Neuron (in vitro differentiated cells): ENCODE measurements at regions not wholly inside any gene's neighbourhood (a gene's known extent, or its start where the extent isn't known, plus 50 kb on each side); places are given as distances from the start of the nearest gene placed in this dataset.

Source experiments
- H2AFZ ChIP-seq: one replicate; pipeline ENCODE4 v1.6.1; 2013; ENCODE audit warnings: low read depth, mild to moderate bottlenecking, inconsistent platforms, low read length, moderate library complexity
- H3K27me3 ChIP-seq: one replicate; pipeline ENCODE4 v1.6.1; 2013; ENCODE audit warnings: low read length; ENCODE audit not compliant: insufficient read depth
- H3K36me3 ChIP-seq: one replicate; pipeline ENCODE4 v1.6.1; 2013; ENCODE audit warnings: low read length; ENCODE audit not compliant: insufficient read depth
- H3K4me1 ChIP-seq: one replicate; pipeline ENCODE4 v1.6.1; 2013; ENCODE audit warnings: low read length; ENCODE audit not compliant: insufficient read depth
- H3K4me3 ChIP-seq: 2 replicates; pipeline ENCODE4 v1.5.1; 2013; ENCODE audit warnings: mild to moderate bottlenecking, low read length, moderate library complexity
- H3K9me3 ChIP-seq: one replicate; pipeline ENCODE4 v1.6.1; 2013; ENCODE audit warnings: low read length

DNA sequence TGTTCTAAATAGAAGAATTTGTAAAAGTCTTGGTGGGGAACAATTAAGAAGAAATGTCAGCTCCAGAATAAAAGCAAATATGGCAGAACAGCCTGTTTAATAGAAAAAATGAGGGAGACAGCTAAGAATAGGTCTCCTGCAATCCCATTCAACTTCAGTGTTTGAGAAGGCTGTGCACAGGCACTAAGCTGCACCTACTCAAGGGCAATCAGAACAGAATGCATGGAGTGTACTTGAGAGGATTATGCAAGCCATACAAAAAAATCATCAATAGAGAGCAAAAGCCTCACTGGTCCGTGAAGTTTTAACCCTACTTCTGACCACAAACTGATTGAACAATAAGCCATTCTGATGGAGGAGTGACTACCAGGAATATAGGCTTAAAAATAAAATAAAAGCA is 690.7 kb upstream of the PCDH15 start:
- Histone ChIP-seq H3K9me3 (no peaks in the 10 kb centered on the region), H2AFZ (no peak overlapping the region), H3K4me3 (no peak overlapping the region), H3K27me3 (no peaks in the 10 kb centered on the region), H3K36me3 (no peaks in the 10 kb centered on the region), H3K4me1 (no peaks in the 10 kb centered on the region)

DNA sequence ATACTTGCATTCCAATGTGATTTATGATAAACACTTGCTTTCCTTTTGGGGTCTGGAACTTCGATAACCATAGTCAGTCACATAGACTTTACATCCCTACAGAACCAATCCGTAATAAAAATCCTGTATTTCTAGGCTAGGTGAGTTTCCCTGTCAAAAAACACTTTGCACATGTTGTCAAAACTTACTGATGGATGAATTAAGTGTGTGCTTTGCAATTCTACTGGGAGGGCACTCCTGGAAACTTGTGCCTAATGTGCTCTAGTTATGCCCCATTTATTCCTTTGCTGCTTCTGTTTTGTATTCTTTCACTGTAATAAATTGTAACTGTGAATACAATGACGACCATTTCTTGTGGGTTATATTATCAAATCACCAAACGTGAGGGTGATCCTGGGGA is 684.8 kb upstream of the PCDH15 start:
- H3K4me1 ChIP-seq = peaks cover 5% of the 10 kb centered on the region
- H3K9me3 ChIP-seq = no peaks in the 10 kb centered on the region
- H2AFZ ChIP-seq = no peak overlapping the region
- no peaks in the 10 kb centered on the region for H3K36me3 ChIP-seq
- no peak overlapping the region for H3K4me3 ChIP-seq
- H3K27me3 ChIP-seq = no peaks in the 10 kb centered on the region

DNA sequence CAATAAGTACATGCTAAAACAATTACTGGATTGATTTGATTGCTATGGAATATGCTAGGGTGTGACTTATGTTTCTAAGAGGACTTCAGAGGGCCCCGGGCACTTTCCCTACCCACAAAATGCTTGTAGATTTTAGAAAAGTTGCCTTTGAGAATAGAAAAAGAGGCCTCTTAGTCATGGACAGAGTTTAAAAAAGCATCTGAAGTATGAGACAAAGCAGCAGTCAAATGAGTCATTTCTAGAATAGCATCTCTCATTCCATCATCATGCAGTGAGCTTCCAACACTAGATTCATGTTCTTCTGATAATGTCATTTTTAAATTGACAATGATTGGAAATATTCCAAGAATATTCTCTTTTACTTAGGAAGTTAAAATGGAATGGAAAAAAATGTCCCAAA is 675.1 kb upstream of the PCDH15 start:
- no peaks in the 10 kb centered on the region for H3K36me3 ChIP-seq
- no peak overlapping the region for H2AFZ ChIP-seq
- no peaks in the 10 kb centered on the region for H3K4me1 ChIP-seq
- H3K27me3 ChIP-seq = no peaks in the 10 kb centered on the region
- H3K9me3 ChIP-seq = no peaks in the 10 kb centered on the region
- no peak overlapping the region for H3K4me3 ChIP-seq

DNA sequence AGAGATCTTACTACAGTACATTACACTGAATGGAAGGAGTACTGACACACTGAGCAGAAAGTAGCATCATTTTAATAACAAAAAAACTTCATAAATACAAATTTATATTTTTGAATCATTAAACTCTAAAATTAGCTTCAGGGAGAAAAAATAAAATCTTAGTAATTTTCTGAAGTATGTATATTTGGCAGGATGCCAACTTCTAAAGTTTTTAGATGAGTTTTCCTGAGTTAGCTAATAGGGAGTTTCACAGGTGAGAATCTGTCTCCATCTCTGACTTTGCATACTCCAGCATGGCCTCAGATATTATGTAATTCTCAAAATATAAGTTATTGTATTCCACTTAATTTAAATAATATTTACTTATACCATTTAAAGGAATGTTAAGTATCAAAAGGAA is 673.2 kb upstream of the PCDH15 start:
- Histone ChIP-seq H3K27me3 (no peaks in the 10 kb centered on the region), H3K36me3 (no peaks in the 10 kb centered on the region), H2AFZ (no peak overlapping the region), H3K4me3 (no peak overlapping the region), H3K4me1 (no peaks in the 10 kb centered on the region), H3K9me3 (no peaks in the 10 kb centered on the region)

DNA sequence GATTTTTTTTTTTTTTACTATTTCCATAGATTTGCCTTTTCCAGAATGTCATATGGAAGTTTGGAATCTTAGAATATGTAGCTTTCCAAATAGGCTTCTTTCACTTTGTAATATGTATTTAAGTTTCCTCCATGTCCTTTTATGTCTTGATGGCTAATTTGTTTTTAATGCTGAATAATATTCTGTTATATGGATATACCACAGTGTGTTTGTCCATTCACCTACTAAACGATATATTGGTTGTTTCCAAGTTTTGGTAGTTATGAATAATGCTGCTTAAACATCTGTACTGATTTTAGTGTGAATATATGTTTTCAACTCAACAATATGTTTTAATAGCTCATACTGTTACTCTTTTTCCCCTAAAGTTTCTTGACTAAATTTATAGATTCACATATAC is 669.8 kb upstream of the PCDH15 start:
- H3K36me3 ChIP-seq = no peaks in the 10 kb centered on the region
- no peaks in the 10 kb centered on the region for H3K4me1 ChIP-seq
- H2AFZ ChIP-seq = no peak overlapping the region
- H3K4me3 ChIP-seq = no peak overlapping the region
- H3K27me3 ChIP-seq = no peaks in the 10 kb centered on the region
- H3K9me3 ChIP-seq = no peaks in the 10 kb centered on the region

DNA sequence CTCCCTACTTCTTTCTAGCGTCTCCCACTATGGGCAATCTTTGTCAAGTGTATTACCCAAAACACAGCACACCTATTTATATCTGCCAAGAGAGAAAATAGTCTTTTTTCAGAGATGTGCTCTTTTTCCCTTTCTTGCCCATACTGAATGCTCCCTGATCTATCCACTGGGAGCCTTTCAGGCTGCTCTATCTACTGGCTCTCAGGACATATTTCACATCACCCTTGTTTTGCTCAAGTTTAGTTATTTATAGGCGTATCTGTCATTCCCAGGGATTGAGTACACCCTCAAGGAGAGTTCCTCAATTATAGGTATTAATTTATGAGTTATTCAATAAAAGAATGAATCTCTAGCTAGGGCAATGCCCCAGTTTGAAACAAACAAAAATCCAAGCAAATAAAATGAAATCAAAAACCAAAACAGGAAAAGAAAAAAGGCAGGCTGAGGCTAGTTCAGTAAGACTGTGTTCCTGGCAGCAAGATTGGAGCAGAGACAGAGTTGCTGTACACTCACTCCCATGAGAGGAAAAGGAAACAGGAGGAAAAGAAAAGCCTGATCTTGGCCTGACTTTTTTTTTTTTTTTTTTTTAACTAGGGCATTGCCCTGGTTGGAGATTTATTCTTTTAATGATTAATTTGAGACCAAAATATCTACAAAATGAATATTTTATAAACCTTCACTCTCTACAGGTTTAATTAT is 665.9 kb upstream of the PCDH15 start:
- no peak overlapping the region for H3K4me3 ChIP-seq
- no peak overlapping the region for H2AFZ ChIP-seq
- no peaks in the 10 kb centered on the region for H3K36me3 ChIP-seq
- H3K27me3 ChIP-seq = no peaks in the 10 kb centered on the region
- no peaks in the 10 kb centered on the region for H3K9me3 ChIP-seq
- H3K4me1 ChIP-seq = no peaks in the 10 kb centered on the region

DNA sequence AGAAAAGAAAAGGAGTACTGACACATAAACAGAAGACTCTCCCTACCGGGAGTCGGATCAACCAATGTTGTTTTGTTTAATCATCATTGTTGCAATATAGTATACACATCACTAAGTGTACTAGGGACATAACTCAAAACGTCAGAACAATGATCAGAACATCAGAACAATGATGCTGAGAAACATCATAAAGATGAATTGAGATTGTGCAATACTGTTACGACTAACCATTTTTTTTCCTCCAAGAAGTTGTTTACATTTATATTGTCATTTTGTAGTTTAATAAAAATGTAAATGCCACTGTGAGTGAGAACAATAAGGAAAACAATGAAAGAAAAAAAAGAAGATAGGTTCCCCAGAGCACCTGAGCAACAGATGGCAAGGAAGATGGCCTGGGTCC is 663.1 kb upstream of the PCDH15 start:
- no peaks in the 10 kb centered on the region for H3K9me3 ChIP-seq
- no peaks in the 10 kb centered on the region for H3K4me1 ChIP-seq
- no peak overlapping the region for H3K4me3 ChIP-seq
- no peak overlapping the region for H2AFZ ChIP-seq
- H3K36me3 ChIP-seq = no peaks in the 10 kb centered on the region
- H3K27me3 ChIP-seq = no peaks in the 10 kb centered on the region

DNA sequence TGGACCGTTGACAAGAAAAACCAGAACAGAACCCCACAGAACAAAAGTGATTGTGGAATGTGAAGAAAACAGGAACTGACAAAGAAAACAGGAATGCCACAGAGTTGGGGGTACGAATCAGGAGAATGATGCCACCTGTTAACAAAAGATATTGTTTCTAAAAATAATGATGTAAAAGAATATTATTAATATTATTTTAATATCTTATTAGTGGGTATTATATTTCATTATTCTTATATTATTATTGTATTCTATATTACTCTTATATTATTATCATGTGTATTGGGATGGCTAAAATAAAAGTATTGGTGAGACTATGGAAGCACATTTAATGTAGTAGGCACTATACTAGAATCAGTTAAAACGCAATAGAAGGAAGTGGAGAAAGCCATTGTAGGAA is 659.0 kb upstream of the PCDH15 start:
- Histone ChIP-seq H3K36me3 (no peaks in the 10 kb centered on the region), H3K27me3 (no peaks in the 10 kb centered on the region), H3K9me3 (no peaks in the 10 kb centered on the region), H3K4me1 (no peaks in the 10 kb centered on the region), H3K4me3 (no peak overlapping the region), H2AFZ (no peak overlapping the region)

DNA sequence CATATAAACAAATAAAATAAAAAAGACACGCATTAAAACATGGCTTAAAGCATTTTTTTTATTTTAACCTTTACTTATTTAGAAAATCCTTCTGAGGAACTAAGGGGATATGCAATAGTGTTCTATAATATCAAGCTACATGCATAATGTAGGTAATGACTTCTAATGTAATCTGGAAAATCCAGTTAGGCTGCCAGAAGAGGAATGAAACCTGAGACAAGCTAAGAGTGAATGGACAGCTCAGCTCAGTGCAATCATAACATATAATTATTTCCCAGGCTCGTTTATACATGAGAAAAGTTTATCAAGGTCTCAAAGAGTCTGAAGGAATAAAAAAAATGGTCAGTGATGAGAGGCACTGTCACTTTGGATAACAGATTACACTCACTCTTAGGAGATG is 649.0 kb upstream of the PCDH15 start:
- Histone ChIP-seq H3K9me3 (no peaks in the 10 kb centered on the region), H3K4me3 (no peak overlapping the region), H3K4me1 (no peaks in the 10 kb centered on the region), H3K27me3 (no peaks in the 10 kb centered on the region), H2AFZ (no peak overlapping the region), H3K36me3 (no peaks in the 10 kb centered on the region)

DNA sequence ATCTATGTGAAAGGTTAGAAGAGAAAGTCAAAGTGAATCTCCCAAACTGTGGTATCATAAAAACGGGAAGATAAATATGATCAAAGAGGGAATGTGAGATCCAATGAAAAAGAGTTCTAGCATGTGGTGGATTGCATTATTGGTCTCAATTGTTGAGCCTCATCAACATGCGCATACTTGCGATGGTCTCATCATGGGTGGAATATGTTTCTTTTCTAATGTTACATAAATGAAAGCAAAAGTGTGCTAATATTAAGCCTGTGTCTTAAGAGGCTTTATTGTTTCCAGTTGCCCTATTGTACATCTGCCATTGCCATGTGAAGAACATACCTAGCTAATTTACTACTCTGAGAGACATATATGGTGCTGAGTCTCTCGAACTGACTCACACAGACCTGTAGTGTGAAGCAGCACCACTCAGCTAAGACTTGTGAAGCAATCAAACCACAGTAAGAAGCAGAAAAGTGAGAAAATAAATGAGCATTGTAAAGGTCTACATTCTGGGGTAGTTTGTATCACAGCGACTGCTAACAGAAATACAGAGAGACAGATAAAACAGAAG is 645.5 kb upstream of the PCDH15 start:
- no peak overlapping the region for H2AFZ ChIP-seq
- H3K36me3 ChIP-seq = no peaks in the 10 kb centered on the region
- no peaks in the 10 kb centered on the region for H3K27me3 ChIP-seq
- H3K4me3 ChIP-seq = no peak overlapping the region
- H3K4me1 ChIP-seq = no peaks in the 10 kb centered on the region
- H3K9me3 ChIP-seq = no peaks in the 10 kb centered on the region

DNA sequence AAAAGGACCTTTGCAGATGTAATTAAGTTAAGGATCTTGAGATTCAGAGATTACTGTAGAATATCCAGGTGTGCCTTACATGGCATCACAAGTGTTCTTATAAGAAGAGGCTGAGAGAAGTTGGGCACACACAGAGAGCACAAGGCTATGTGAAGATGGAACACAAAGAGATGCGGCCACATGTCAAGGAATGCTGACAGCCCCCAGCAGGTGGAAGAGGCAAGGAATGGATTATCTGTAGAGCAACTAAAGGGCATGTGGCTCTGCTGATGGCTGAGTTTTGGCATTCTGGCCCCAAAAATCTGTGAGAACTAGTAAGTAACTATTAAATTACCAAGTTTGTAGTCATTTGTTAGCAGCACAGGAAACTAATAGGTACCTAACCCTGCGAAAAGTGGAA is 640.7 kb upstream of the PCDH15 start:
- Histone ChIP-seq H3K36me3 (no peaks in the 10 kb centered on the region), H3K27me3 (no peaks in the 10 kb centered on the region), H3K4me3 (no peak overlapping the region), H2AFZ (no peak overlapping the region), H3K9me3 (no peaks in the 10 kb centered on the region), H3K4me1 (no peaks in the 10 kb centered on the region)

DNA sequence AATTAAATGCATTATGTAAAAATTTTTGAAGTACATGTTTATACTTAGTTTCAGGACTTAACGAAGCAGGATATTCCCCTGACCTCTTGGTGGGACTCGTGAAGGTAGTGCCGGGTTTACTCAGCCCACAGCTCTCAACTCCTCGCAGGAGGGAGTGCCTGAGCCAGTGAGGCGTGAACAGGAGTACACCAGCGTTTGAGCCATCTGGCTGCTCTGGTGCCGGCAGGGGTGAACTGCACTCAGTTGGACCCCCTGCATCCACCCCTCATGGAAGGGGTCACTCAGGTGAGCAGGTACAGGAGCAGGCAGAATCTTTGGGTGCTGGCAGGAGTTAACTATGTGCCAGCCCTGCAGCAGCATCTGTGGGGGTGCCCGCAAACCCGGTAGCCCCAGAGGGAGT is 625.1 kb upstream of the PCDH15 start:
- no peaks in the 10 kb centered on the region for H3K9me3 ChIP-seq
- H3K4me3 ChIP-seq = no peak overlapping the region
- no peaks in the 10 kb centered on the region for H3K4me1 ChIP-seq
- no peaks in the 10 kb centered on the region for H3K27me3 ChIP-seq
- H3K36me3 ChIP-seq = no peaks in the 10 kb centered on the region
- H2AFZ ChIP-seq = no peak overlapping the region

DNA sequence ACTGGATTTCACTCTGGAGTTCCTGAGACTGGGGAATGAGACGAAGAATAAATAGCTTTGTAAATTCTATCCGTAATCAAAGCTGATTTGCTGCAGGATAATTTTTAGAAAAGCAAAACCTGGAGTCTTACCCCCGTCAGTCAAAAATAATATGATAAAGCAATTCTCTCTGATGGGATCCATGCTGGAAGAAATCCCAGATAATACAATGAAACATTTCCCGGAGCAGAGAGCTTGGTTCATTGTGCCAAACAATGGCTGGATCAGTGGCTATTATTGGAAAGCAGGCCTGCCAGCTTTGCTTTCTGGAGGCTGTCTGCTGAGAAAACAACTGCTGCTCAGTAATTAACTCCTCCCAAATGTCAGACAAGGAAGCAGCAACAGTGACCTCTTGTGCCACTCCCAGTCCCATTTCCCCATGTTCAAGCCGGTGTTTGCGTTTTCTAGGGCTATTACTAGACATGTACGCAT is 609.4 kb upstream of the PCDH15 start:
- peak overlapping the region; percentile 89 for H2AFZ ChIP-seq
- H3K4me3 ChIP-seq = peak overlapping the region; percentile 17
- no peaks in the 10 kb centered on the region for H3K27me3 ChIP-seq
- peaks cover 20% of the 10 kb centered on the region for H3K4me1 ChIP-seq
- no peaks in the 10 kb centered on the region for H3K36me3 ChIP-seq
- no peaks in the 10 kb centered on the region for H3K9me3 ChIP-seq

DNA sequence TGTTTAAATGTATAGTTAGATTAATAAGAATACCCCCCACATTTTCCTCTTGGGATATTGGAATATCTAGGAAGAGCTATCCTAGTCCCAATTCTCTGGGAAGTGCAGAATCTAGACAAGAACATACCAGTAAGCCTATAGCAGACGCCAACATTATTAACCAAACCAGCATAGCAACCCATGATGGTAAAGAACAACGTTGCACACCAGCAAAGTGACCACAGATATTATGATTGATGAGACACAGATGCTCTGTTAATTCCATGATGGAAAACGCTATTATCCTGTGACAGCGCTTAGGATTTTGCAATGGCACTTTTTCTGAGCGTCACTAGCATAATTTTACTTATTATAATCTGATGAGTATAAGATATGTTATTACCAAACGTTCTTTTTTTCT is 603.1 kb upstream of the PCDH15 start:
- no peaks in the 10 kb centered on the region for H3K9me3 ChIP-seq
- no peak overlapping the region for H2AFZ ChIP-seq
- no peaks in the 10 kb centered on the region for H3K36me3 ChIP-seq
- H3K4me1 ChIP-seq = no peaks in the 10 kb centered on the region
- H3K27me3 ChIP-seq = no peaks in the 10 kb centered on the region
- no peak overlapping the region for H3K4me3 ChIP-seq
